Nephron (organoid): ENCODE measurements at regions not wholly inside any gene's neighbourhood (a gene's known extent, or its start where the extent isn't known, plus 50 kb on each side); places are given as distances from the start of the nearest gene placed in this dataset.

Source experiments
- H3K27ac Mint-ChIP-seq, 3 experiments: 2 replicates each; pipeline ENCODE4 v1.8.0; 2020; ENCODE audit warnings: mixed read lengths in 3 of 3, mild to moderate bottlenecking in 2 of 3, moderate library complexity in 1 of 3
- H3K27me3 Mint-ChIP-seq: 2 replicates; pipeline ENCODE4 v1.8.0; 2021; ENCODE audit warnings: low read depth, mild to moderate bottlenecking, moderate library complexity, mixed read lengths
- H3K36me3 Mint-ChIP-seq: 2 replicates; pipeline ENCODE4 v1.8.0; 2020; ENCODE audit warnings: low read depth, mixed read lengths
- H3K4me1 Mint-ChIP-seq: 2 replicates; pipeline ENCODE4 v1.8.0; 2020; ENCODE audit warnings: mixed read lengths
- H3K4me3 Mint-ChIP-seq, 3 experiments: 2 replicates each; pipeline ENCODE4 v1.8.0; 2020; ENCODE audit warnings: mild to moderate bottlenecking in 3 of 3, mixed read lengths in 3 of 3, moderate library complexity in 2 of 3
- H3K9me3 Mint-ChIP-seq: 2 replicates; pipeline ENCODE4 v1.8.0; 2020; ENCODE audit warnings: mixed read lengths
- CTCF ChIP-seq, 3 experiments: fragments of 200-600 bp; sonication (generic); IDR thresholded peaks; one replicate each; pipeline ENCODE4 v1.5.0; 2021; ENCODE audit warnings: antibody characterized with exemption in 3 of 3; ENCODE audit not compliant: unreplicated experiment in 3 of 3

- Mint-ChIP-seq H3K9me3 (no peaks in the 10 kb centered on the region), H3K4me1 (no peaks in the 10 kb centered on the region), H3K27ac (no peak overlapping the region), H3K36me3 (no peaks in the 10 kb centered on the region), H3K4me3 (no peak overlapping the region), H3K27me3 (no peaks in the 10 kb centered on the region)
- TF ChIP-seq CTCF (IDR thresholded peaks at IDR 0.05; ENCODE audit: unreplicated experiment in 3 of 3), result no peak
These were observed 106.5 kb downstream of the HTR1B start for GRCh38 chr6:77356821-77357220.

- no peak overlapping the region for H3K27ac Mint-ChIP-seq
- H3K4me3 Mint-ChIP-seq, result no peak overlapping the region
- no peak for TF ChIP-seq CTCF (IDR thresholded peaks at IDR 0.05; ENCODE audit: unreplicated experiment in 3 of 3)
- H3K27me3 Mint-ChIP-seq, result no peaks in the 10 kb centered on the region
- no peaks in the 10 kb centered on the region for H3K36me3 Mint-ChIP-seq
- no peaks in the 10 kb centered on the region for H3K4me1 Mint-ChIP-seq
- H3K9me3 Mint-ChIP-seq, result no peaks in the 10 kb centered on the region
These were observed 108.7 kb downstream of the HTR1B start for GRCh38 chr6:77354581-77354980.

GRCh38 chr6:77353129-77353528 is 110.2 kb downstream of the HTR1B start:
- H3K9me3 Mint-ChIP-seq, result no peaks in the 10 kb centered on the region
- TF ChIP-seq CTCF (IDR thresholded peaks at IDR 0.05; ENCODE audit: unreplicated experiment in 3 of 3), result no peak
- H3K36me3 Mint-ChIP-seq, result no peaks in the 10 kb centered on the region
- H3K4me3 Mint-ChIP-seq, result no peak overlapping the region
- no peaks in the 10 kb centered on the region for H3K27me3 Mint-ChIP-seq
- H3K4me1 Mint-ChIP-seq, result no peaks in the 10 kb centered on the region
- H3K27ac Mint-ChIP-seq, result no peak overlapping the region

GRCh38 chr6:77341058-77341986 is 122.0 kb downstream of the HTR1B start:
- Mint-ChIP-seq H3K27ac (no peak overlapping the region), H3K4me3 (no peak overlapping the region)

GRCh38 chr6:77340331-77340730 is 123.0 kb downstream of the HTR1B start:
- no peaks in the 10 kb centered on the region for H3K36me3 Mint-ChIP-seq
- no peak overlapping the region for H3K4me3 Mint-ChIP-seq
- H3K27ac Mint-ChIP-seq, result no peak overlapping the region
- H3K9me3 Mint-ChIP-seq, result peaks cover 3% of the 10 kb centered on the region
- TF ChIP-seq CTCF (IDR thresholded peaks at IDR 0.05; ENCODE audit: unreplicated experiment in 3 of 3), result no peak
- H3K27me3 Mint-ChIP-seq, result no peaks in the 10 kb centered on the region
- H3K4me1 Mint-ChIP-seq, result no peaks in the 10 kb centered on the region

More at GRCh38 chr6:77341058-77341986, 122.0 kb downstream of the HTR1B start:
- no peak for TF ChIP-seq CTCF (IDR thresholded peaks at IDR 0.05; ENCODE audit: unreplicated experiment in 3 of 3)
- H3K9me3 Mint-ChIP-seq, result peaks cover 3% of the 10 kb centered on the region
- no peaks in the 10 kb centered on the region for H3K36me3 Mint-ChIP-seq
- H3K27me3 Mint-ChIP-seq, result no peaks in the 10 kb centered on the region
- no peaks in the 10 kb centered on the region for H3K4me1 Mint-ChIP-seq

GRCh38 chr6:77339926-77340325 is 123.4 kb downstream of the HTR1B start:
- no peaks in the 10 kb centered on the region for H3K9me3 Mint-ChIP-seq
- H3K27ac Mint-ChIP-seq, result no peak overlapping the region
- TF ChIP-seq CTCF (IDR thresholded peaks at IDR 0.05; ENCODE audit: unreplicated experiment in 3 of 3), result no peak
- H3K4me3 Mint-ChIP-seq, result no peak overlapping the region
- H3K36me3 Mint-ChIP-seq, result no peaks in the 10 kb centered on the region
- no peaks in the 10 kb centered on the region for H3K4me1 Mint-ChIP-seq
- no peaks in the 10 kb centered on the region for H3K27me3 Mint-ChIP-seq
